GM21723 (cell line): ENCODE measurements at regions not wholly inside any gene's neighbourhood (a gene's known extent, or its start where the extent isn't known, plus 50 kb on each side); places are given as distances from the start of the nearest gene placed in this dataset.
"Not testable (repeated sequence)": the region's sequence is repeated elsewhere in the genome, so short reads cannot be mapped to it uniquely, and the experiment has no call there.

Source experiments
- ATAC-seq: cut with Tn5 transposase; IDR thresholded peaks from one replicate; pipeline ENCODE4 v1.9.1; 2021; ENCODE audit warnings: mild to moderate bottlenecking, moderate library complexity; ENCODE audit not compliant: unreplicated experiment

- ATAC-seq: no peak
Observed at GRCh38 chr1:48089356-48089891, 92.2 kb upstream of the TRABD2B start.

GRCh38 chr1:48084826-48085225, 87.6 kb upstream of the TRABD2B start:
- ATAC-seq: no peak

DNA sequence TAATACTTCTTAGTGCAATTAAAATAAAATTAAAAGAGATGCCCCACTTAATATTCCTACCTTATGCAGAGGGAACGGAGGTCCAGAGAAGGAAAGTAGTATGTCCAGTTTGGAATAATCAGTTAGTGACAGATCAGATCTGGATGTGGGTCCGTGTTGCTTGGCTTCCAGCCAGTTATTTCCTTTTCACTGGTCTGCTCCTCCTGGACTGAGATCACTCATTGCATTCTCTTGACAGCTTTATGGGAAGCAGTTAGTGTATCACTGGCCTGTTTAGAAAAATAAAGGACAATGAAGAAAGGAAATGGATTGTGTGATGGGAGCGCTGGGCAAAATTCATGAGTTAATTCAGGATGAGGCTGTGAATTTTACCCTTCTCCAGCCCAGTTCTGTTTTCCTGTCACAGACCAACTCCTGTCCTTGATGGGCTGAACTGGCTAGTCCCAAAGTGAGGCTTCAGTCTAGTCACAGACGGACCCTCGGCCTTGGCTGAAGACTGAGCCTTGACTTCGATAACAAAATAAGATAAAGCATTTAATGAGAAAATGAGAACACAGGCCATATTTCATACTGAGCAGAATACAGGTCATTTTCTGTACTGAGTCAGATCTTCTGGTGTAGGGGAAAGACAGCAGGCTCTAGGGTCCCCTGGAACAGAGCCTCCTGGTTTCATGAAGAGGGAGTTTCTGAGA, 85.2 kb upstream of the TRABD2B start:
- no peak for ATAC-seq

- ATAC-seq: no peak
Observed at GRCh38 chr1:48080331-48081255, 83.4 kb upstream of the TRABD2B start.

DNA sequence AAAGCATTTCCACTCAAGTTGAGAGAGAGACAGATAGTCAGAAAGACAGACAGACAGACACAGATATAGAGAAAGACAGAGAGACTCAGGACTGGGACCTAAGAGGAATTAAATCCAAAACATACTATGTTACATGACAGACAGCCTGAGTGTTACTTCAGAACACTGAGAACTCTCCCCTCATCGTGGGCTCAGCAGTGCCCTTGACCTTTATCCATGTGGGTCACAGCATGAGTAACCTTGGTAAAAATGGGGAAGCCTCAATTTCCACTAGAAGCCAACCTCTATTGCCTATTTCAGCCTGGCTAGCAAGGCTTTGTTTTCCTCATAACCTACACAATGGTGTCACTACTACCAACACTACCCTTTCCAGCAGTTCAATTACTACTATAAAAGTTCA, 81.9 kb upstream of the TRABD2B start:
- ATAC-seq: no peak

DNA sequence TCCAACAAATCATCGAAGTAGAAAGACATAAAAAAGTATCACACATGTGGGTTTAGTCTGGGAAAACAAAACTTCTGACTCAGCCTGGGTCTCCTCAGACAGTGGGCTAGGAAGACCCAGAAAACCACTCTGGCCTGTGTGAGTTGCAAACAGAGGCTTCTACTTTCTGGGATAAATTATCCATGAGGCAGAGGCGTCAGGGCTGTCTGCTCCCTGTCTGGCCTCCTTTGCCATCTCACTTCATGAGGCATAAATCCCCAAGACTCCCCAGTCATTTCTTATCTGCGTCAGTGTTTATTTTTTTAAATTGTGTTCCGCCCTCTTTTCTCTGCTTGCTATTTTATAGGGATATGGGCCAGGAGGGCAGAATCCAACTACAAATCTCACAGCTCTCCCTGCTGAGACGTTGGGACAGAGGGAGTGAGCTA, 80.6 kb upstream of the TRABD2B start:
- ATAC-seq: no peak

DNA sequence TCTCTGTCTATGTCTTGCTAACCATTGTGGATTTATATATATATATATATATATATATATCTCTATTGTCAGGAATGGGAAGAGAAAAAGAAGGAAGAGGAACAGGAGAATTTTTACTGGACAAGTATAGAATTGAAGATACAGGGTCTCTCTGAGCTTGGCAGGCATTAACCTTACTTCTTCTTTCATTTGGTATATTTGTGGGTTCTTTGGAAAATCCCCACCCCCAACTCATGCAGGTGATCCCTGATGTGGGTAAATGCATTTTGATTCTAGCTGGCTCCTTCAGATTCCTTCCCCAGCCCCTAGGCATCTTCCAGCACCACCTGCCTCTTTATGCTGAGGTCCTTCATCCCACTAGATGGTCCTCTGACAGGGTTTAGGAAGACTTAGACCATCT, 78.8 kb upstream of the TRABD2B start:
- no peak for ATAC-seq

DNA sequence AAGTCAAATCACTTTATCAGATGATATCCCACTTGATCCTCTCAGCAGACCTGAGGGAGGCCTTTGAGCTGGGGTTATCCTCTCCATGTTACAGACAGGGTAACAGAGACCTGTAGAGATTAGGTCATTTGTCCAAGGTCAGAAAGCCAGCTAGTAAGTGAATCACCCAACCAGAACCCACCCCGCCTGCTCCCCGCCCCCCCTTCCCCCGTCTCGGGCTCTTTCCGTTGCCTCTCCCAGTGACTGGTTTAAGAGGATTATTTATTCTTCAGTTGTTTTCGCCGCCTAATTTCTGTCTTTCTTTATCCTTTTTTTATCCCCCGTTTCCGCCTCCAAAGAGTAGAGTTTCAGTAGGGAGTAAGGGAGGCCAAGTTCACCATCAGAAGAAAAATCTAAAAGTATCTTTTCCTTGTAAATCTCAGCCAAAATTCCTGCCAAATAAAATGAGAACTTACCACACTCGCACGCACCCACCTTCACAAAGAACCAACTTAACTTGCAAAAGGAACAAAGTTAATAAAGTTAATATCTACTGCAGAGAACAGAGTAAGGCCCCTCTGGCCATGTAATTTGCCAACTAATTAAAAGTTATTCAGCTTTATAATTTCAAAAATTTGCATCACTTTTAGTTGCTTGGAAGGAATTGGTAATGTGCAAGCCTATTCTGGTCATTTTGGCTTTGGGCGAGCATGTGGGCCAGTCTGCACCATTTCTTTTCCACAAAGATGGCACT, 76.8 kb upstream of the TRABD2B start:
- ATAC-seq: no peak

DNA sequence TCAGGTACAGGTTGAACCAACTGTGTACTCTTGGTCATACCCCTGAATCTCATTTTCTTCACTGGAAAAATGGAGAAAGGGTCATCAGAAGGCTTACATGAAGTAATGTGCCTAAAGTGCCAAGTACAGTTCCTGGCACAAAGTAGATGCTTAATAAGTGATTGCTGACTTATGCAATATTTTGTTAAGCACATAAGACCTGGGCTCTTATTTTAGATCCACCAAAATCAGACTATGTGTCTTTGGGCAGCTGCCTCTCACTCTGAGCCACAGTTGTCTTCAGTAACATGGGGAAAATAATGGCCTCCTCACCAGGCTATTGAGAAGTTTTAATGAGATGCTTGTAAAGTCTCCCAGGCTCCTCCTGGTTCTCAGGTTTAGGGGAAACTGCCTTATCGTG, 74.3 kb upstream of the TRABD2B start:
- ATAC-seq: no peak

GRCh38 chr1:48070396-48070750, 73.2 kb upstream of the TRABD2B start:
- ATAC-seq: no peak

DNA sequence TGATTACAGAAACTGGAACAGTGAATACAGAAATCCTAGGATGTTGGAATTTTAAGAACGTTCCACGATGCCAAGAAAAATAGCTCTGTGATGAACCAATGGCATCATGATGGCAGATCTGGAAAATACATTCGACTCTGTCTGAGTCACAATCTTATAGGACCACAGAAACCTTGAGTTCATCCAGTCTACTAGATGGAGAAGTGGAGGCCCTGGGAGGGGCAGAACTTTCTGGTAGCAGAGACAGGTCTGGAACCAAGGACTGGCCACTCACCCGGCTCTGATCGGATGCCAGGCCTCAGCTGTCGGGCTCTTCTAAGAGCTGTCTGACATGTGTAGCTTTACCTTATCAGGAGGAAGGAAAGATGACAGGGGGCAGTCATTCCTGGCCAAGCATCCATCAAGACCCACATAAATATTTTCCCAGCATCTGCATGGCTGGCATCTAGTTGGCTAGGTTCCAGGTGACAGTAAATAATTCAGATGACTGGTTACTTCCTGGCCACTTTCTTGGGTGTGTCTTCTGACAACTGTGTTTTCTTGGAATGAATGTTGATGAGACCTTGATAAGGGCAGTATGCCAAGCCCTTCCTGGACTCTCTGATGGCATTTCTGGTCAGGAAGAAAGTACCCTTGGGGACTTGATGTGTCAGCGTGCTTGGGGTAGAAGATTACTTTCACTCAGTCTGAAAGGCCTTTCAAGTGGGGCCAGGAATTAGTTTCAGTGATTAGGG, 72.6 kb upstream of the TRABD2B start:
- ATAC-seq: no peak

GRCh38 chr1:48068206-48068605, 71.0 kb upstream of the TRABD2B start:
- ATAC-seq: no peak

DNA sequence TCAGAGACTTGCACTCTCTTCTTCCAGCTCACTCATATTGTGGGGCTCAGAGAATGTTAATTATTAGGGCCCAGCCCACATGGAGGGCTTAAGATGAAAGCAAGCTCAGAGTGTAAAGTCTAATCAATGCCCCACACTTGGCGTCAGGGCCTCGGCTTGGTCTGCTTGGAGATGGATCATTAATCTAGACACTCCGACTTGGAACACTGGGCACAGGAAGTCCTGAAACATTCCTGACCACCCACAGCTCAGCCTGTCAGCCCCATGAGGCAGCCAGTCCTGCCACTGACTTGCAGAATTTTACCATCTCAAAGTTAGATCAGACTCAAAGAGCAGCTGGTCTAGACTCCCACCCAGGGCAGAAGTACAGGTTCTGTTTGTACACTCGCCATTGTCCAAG, 69.8 kb upstream of the TRABD2B start:
- ATAC-seq: no peak

DNA sequence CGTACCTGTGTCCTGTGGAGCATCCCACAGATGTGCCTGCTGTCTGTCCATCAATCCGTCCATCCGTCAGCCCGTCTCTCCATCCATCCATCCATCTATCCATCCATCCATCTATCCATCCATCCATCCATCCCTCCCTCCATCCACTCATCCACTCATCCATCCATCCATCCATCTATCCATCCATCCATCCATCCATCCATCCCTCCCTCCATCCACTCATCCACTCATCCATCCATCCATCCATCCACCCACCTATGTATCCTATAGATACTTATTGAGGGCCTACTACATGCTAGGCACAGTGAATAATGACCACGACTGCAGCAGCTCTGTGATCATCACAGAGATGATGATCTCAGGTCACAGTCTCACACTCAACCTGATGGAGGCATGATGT, 67.5 kb upstream of the TRABD2B start:
- ATAC-seq: not testable (repeated sequence)

GRCh38 chr1:48062353-48062752, 65.2 kb upstream of the TRABD2B start:
- no peak for ATAC-seq

DNA sequence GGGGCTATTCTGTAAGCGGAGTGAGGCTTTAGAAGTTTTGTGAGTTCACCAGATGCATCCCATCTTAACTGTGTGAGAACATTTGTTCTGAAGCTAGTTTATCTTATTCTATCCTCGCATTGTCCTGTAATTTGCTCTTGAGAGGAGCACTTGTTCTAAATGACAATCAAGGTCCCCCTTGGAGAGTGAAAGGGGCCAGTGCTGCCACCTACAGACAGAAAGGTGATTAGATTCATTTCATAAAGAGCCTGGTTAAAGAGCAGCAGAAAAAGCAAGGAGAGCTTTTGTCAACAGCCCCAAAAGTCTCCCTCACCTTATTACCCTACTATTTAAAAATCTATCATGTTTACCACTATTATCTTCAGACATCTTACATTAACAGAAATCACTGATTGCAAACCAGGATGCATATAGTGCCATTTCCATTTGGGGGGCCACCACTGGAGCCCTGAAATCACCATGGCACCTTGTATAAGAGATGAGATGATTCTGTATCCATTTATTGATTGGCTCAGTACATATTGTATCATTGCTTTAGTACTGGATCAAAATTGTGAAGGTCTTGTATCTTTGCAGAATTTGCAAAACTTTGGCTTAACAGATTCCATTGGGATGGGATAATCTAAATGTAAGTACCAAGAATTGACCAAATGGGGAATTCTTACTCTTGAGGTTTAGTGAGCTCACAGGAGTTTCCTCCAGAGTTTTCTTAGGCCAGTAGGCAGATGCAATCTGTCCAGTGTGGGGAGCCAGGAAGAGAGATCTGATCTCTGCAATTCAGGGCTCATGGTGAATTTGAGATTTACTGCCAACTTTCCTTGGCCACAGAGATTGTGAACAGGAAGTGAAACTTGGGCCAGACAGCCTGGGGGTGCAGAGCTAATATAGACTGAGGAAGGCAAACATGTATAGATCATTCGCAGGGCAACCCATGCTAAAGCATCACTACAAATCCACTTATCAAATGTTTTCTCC, 64.3 kb upstream of the TRABD2B start:
- no peak for ATAC-seq

- ATAC-seq: no peak
Observed at GRCh38 chr1:48059289-48059688, 62.1 kb upstream of the TRABD2B start.

- ATAC-seq: no peak
Observed at GRCh38 chr1:48058135-48059025, 61.2 kb upstream of the TRABD2B start.

DNA sequence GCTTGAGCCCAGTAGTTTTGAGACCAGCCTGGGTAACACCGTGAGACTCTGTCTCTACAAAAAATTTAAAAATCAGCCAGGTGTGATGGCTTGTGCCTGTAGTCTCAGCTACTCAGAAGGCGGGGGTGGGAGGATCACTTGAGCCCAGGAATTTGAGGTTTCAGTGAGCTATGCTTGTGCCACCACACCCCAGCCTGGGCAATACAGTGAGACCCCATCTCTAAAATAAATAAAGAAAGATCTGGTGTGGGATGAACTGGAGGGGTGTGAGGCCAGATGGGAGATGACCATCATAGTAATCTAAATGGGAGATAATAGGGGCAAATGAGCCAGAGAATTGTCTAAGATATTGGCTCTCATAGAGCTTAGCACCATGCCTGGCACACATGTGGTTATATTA, 60.1 kb upstream of the TRABD2B start:
- ATAC-seq: no peak
